ENCODE measurements at regions not wholly inside any gene's neighbourhood (a gene's known extent, or its start where the extent isn't known, plus 50 kb on each side); places are given as distances from the start of the nearest gene placed in this dataset.

DNA sequence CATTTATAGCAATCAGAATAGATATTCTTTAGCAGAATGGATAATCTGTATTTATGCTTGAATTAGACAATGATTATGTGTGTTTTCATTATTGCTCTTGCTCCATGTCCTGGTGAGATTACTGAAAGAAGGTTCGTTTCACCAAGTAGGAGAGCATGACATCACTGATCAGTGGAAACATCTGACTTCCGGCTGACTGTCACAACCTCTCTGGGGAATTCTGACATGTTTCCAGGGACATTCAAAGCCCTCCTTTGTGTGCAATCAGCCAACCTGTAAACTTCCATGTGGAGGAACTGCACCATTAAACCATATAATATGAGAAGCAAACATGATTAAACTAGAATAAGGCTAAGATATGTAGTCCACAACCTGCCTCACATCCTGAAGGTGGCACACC lies 424.8 kb upstream of the ADGRL4 start:
- TF ChIP-seq, protein P1, sequence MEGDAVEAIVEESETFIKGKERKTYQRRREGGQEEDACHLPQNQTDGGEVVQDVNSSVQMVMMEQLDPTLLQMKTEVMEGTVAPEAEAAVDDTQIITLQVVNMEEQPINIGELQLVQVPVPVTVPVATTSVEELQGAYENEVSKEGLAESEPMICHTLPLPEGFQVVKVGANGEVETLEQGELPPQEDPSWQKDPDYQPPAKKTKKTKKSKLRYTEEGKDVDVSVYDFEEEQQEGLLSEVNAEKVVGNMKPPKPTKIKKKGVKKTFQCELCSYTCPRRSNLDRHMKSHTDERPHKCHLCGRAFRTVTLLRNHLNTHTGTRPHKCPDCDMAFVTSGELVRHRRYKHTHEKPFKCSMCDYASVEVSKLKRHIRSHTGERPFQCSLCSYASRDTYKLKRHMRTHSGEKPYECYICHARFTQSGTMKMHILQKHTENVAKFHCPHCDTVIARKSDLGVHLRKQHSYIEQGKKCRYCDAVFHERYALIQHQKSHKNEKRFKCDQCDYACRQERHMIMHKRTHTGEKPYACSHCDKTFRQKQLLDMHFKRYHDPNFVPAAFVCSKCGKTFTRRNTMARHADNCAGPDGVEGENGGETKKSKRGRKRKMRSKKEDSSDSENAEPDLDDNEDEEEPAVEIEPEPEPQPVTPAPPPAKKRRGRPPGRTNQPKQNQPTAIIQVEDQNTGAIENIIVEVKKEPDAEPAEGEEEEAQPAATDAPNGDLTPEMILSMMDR (IDR thresholded peaks at IDR 0.05; ENCODE audit: low read length): no peak
- TF ChIP-seq EZH2 (IDR thresholded peaks at IDR 0.05; ENCODE audit: borderline replicate concordance, low read length): no peak
